Posterior vena cava (tissue), 2 donors: ENCODE measurements at regions not wholly inside any gene's neighbourhood (a gene's known extent, or its start where the extent isn't known, plus 50 kb on each side); places are given as distances from the start of the nearest gene placed in this dataset.
"Not testable (repeated sequence)": the region's sequence is repeated elsewhere in the genome, so short reads cannot be mapped to it uniquely, and the experiment has no call there.

Experiments
- DNase-seq: peaks from one replicate; pipeline ENCODE4 v3.0.0-alpha.2; 2020; ENCODE audit warnings: low spot score
- intact Hi-C, 2 donors: fragments of 100-400 bp; cut with DNase I; formaldehyde crosslinking; loops; one replicate each; pipeline versions ENCODE4 v1.14.1 to v1.14.2; 2022 to 2023
- donor health status: DM: yes; HTN: yes; CAD: no.
- donor health status: DM: yes; HTN: yes; CAD: no.

- intact Hi-C loops, result no loop called here
- DNase-seq, result no peak
Observed at GRCh38 chr21:35737899-35738346, 322.4 kb downstream of the SETD4 start.

DNA sequence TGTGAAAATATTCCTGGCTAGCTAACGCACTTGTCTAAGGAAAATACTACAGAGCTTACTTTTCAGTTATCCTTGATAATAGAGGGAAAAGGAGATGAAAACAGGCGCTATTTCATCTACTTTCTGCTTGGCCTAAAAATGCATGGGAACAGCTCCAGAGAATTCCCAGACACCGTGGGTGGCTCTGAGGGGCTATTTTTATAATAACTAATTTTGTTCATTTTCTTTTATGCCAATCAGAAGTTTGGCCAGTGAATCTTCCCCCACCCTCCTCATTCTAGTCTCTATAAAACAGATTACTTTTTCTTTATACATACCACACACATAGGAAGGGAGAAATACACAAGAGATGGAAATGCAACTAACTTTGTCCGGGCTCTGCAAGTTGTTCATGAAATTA, 322.9 kb downstream of the SETD4 start:
- no peak for DNase-seq
- intact Hi-C loops, result no loop called here

GRCh38 chr21:35732788-35733187, 327.5 kb downstream of the SETD4 start:
- intact Hi-C loops, result no loop called here
- DNase-seq, result no peak

GRCh38 chr21:35730325-35730724, 330.0 kb downstream of the SETD4 start:
- intact Hi-C loops, result no loop called here
- no peak for DNase-seq

GRCh38 chr21:35727830-35728229, 332.5 kb downstream of the SETD4 start:
- no peak for DNase-seq
- intact Hi-C loops, result no loop called here

DNA sequence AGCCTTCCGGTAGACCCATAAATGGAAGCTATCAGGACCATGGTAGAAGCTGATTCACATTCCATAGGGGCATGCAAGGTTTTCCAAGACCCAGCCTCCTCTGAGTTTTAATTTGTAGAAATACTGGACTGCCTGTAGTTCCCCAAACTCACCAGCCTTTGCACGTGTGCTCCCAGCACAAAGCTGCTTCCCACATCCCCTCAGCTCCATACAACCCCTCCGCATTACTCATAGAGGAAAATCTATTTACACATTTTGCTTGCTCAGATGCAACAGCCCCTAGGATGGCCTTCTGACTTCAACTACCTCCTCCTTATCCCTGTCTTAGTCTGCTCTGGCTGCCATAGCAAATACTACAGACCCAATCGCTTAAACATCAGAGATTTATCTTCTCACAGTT, 336.2 kb downstream of the SETD4 start:
- intact Hi-C loops, result no loop called here
- DNase-seq, result no peak

DNA sequence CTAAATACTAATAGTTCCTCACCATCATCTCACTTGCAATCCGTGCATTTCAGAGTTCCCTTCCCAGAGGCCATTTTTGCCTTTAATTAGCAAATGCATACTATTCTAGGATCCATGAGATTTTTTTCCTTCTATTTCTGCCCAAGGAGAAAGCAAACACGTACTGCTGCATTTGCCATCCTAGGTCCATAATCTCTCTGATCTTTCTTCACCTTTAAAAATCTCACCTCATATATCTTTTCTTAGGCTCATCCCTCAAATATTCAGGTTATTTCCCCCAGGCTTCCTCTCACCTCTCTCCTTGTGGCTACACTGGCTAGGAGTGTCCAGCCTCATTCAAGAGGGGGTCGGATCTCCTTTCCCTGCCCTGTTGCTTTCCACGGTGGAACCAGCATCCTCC, 338.6 kb downstream of the SETD4 start:
- DNase-seq, result no peak
- intact Hi-C loops, result no loop called here

- intact Hi-C loops, result no loop called here
- DNase-seq, result no peak
Observed at GRCh38 chr21:35720208-35720731, 340.1 kb downstream of the SETD4 start.

DNA sequence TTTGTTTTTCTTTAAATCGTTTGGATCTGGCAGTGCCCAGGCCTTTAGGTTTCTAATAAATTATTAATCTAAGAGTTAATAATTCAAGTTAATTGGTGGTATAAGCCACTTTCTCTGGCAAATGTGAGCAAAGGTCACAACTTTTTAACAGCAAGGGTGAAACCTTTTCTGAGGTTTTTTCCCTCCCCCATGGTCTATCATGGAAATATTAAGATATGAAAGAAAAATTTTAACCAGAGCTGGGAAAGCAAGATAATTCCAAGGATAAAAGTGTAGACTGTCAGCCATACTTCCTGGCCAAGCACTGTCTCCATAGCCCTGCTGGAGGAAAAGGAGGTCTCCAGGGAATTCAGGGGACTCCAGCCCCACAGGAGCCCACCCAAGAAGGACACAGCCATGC, 341.2 kb downstream of the SETD4 start:
- intact Hi-C loops, result no loop called here
- DNase-seq, result no peak

DNA sequence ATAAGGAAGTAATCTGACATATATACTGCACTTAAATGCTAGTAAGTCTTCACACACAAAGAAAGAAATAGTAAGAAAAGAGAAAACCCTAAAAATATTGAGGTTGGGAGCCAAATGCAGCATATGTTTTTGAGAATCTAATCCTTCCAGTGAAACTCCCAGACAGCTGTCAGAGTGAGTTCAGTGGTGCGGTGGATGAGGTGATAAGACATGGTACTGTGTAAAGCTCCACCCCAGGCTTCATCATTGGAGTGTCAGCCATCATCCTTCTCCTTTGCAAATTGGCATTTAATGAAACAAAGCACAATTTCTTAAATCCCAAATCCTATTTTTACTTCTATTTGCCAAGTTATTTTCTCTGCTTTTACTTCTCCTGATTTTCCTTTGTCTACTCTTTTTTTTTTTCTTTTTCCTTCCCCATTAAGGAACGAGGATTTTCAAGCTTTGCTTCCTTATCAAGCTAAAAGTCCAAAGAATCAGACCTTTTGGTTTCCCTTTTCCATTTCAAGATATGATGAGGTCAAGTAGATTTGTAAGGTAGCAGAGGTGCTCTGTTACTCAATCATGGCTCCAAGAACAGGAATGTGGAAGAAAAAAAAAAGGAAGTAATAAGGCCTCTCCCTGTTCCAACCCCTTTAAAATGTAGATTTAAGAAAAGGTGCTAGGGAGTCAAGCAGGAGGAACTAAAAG, 343.3 kb downstream of the SETD4 start:
- DNase-seq, result no peak
- intact Hi-C loops, result no loop called here

- no peak for DNase-seq
- intact Hi-C loops, result no loop called here
Observed at GRCh38 chr21:35713914-35714313, 346.4 kb downstream of the SETD4 start.

- no peak for DNase-seq
- intact Hi-C loops, result no loop called here
Observed at GRCh38 chr21:35711661-35712060, 348.7 kb downstream of the SETD4 start.

DNA sequence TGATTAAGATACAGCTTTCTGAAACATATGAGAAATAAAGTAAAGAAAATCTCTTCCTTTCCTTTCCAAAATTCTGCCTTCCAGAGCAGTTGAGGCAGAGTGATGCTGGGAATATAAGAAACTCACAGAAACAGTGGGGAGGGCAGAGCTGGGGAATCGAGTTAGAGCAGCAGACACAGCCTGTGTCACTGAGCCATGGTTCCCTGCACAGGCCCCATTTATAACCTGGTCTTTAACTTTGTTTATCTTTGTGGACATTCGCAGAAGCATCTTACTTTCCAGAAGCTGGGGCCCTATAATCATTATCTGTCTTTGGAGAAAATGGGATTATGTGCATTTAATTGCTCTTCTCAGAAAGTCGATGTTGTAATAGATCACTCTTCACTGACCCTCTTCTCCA, 349.1 kb downstream of the SETD4 start:
- intact Hi-C loops, result no loop called here
- DNase-seq, result no peak

GRCh38 chr21:35709990-35710389, 350.3 kb downstream of the SETD4 start:
- intact Hi-C loops, DNase-seq: not testable (repeated sequence)

GRCh38 chr21:35705888-35706287, 354.4 kb downstream of the SETD4 start:
- DNase-seq, result no peak
- intact Hi-C loops, result no loop called here

DNA sequence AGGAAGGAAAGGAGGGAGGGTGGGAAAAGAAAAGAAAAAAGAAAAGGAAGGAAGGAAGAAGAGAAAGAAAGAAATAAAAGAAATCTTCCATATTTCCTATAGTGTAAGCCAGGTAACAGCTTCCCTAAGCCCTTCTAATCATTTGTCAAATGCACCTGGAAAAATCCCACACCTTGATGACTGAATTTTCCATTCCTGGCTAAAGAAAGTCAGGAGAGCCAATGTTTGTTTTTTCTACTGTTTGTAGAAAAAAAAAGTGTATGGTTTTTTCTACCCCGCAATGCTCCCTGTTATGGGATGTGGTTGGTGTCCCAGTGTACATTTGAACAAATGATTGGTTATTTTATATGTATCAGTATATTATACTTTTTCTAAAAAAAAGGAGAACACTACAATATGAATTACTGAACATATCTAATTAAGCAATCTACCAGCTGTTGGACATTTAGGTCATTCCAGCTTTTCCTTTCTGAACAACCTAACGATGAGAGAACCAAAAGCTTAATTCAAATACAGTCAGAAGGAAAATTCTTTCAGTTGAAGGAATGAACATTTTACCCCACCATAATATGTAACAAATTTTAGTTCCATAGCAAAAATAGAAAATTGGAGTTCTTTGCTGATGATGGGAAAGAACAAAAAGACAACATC, 355.0 kb downstream of the SETD4 start:
- DNase-seq, result no peak
- intact Hi-C loops, result no loop called here

GRCh38 chr21:35703704-35704103, 356.6 kb downstream of the SETD4 start:
- no peak for DNase-seq
- intact Hi-C loops, result no loop called here

- DNase-seq, result no peak
- intact Hi-C loops, result no loop called here
Observed at GRCh38 chr21:35699361-35699760, 361.0 kb downstream of the SETD4 start.

DNA sequence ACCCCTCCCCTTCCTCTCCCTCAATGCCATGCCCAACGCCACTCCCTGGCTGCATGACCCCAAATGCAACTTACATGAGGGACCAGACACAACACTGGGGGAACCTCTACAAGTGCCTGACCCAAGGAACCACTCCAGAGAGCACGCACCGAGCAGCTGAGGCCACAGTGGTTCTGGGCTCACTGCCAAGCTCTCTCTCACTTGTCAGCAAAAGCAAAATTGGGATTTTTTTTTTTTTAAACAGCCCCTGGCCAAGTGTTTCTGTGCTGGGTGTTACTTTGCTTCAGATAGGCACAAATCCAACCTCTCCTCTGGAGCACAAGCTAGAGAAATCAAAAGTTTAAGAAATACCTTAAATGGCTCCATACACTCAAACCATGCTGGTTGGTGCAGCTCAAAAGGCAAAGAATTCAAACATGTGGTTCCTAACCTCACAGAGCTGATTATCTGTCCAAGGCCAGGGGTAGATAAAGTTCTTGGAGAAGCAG, 363.0 kb downstream of the SETD4 start:
- intact Hi-C loops, result no loop called here
- peak; percentile 91 for DNase-seq

GRCh38 chr21:35696644-35697043, 363.7 kb downstream of the SETD4 start:
- no peak for DNase-seq
- intact Hi-C loops, result no loop called here

GRCh38 chr21:35692311-35692710, 368.0 kb downstream of the SETD4 start:
- DNase-seq, result no peak
- intact Hi-C loops, result no loop called here
